Parathyroid adenoma (tissue), 2 donors: ENCODE measurements at regions not wholly inside any gene's neighbourhood (a gene's known extent, or its start where the extent isn't known, plus 50 kb on each side); places are given as distances from the start of the nearest gene placed in this dataset.
"Not testable (repeated sequence)": the region's sequence is repeated elsewhere in the genome, so short reads cannot be mapped to it uniquely, and the experiment has no call there.

Experiments used
- H2AFZ ChIP-seq: fragments of 300-600 bp; sonication (generic); one replicate; pipeline ENCODE4 v1.7.0; 2017; ENCODE audit warnings: antibody characterized with exemption, mild to moderate bottlenecking
- H3K27ac ChIP-seq: fragments of 300-600 bp; sonication (generic); one replicate; pipeline ENCODE4 v1.7.0; 2017
- H3K27me3 ChIP-seq: fragments of 300-600 bp; sonication (generic); one replicate; pipeline ENCODE4 v1.7.0; 2017; ENCODE audit warnings: low read length; ENCODE audit not compliant: control insufficient read depth, insufficient read depth
- H3K36me3 ChIP-seq: fragments of 300-600 bp; sonication (generic); one replicate; pipeline ENCODE4 v1.7.0; 2017; ENCODE audit warnings: low read length; ENCODE audit not compliant: control insufficient read depth, insufficient read depth
- H3K4me1 ChIP-seq: fragments of 300-600 bp; sonication (generic); one replicate; pipeline ENCODE4 v1.7.0; 2017; ENCODE audit warnings: control low read depth
- H3K4me2 ChIP-seq: fragments of 300-600 bp; sonication (generic); one replicate; pipeline ENCODE4 v1.7.0; 2017; ENCODE audit warnings: low read length
- H3K4me3 ChIP-seq: fragments of 300-600 bp; sonication (generic); one replicate; pipeline ENCODE4 v1.7.0; 2017; ENCODE audit warnings: low read depth, low read length
- H3K79me2 ChIP-seq: fragments of 300-600 bp; sonication (generic); one replicate; pipeline ENCODE4 v1.7.0; 2017; ENCODE audit warnings: control low read depth
- H3K9ac ChIP-seq: fragments of 300-600 bp; sonication (generic); one replicate; pipeline ENCODE4 v1.7.0; 2017; ENCODE audit warnings: mild to moderate bottlenecking
- H3K9me3 ChIP-seq: fragments of 300-600 bp; sonication (generic); one replicate; pipeline ENCODE4 v1.7.0; 2017; ENCODE audit warnings: low read length; ENCODE audit not compliant: control insufficient read depth
- CTCF ChIP-seq: fragments of 300-600 bp; sonication (generic); IDR thresholded peaks from one replicate; pipeline ENCODE4 v1.7.0; 2017; ENCODE audit warnings: antibody characterized with exemption, mild to moderate bottlenecking
- donor health status: primary hyperparathyroidism.

GRCh38 chr1:233750139-233750538 lies 136.2 kb downstream of the KCNK1 start:
- Histone ChIP-seq H3K4me3 (no peak overlapping the region), H3K27me3 (no peaks in the 10 kb centered on the region), H3K36me3 (no peaks in the 10 kb centered on the region), H3K9me3 (no peaks in the 10 kb centered on the region), H2AFZ (no peak overlapping the region), H3K79me2 (no peaks in the 10 kb centered on the region), H3K4me2 (no peak overlapping the region), H3K9ac (no peak overlapping the region), H3K27ac (no peak overlapping the region), H3K4me1 (no peaks in the 10 kb centered on the region)
- no peak for TF ChIP-seq CTCF

- Histone ChIP-seq H3K4me1 (no peaks in the 10 kb centered on the region), H3K27me3 (no peaks in the 10 kb centered on the region), H3K9me3 (no peaks in the 10 kb centered on the region), H3K4me2 (no peak overlapping the region), H3K4me3 (no peak overlapping the region), H3K9ac (no peak overlapping the region), H3K79me2 (no peaks in the 10 kb centered on the region), H2AFZ (no peak overlapping the region), H3K27ac (no peak overlapping the region), H3K36me3 (no peaks in the 10 kb centered on the region)
- no peak for TF ChIP-seq CTCF
These were observed 144.8 kb upstream of the SLC35F3 start for GRCh38 chr1:233759665-233760064.

GRCh38 chr1:233764304-233764703 lies 140.2 kb upstream of the SLC35F3 start:
- H3K9me3 ChIP-seq, H3K27ac ChIP-seq, H3K9ac ChIP-seq, H2AFZ ChIP-seq, H3K4me2 ChIP-seq, H3K4me1 ChIP-seq, H3K36me3 ChIP-seq, H3K4me3 ChIP-seq, H3K27me3 ChIP-seq, H3K79me2 ChIP-seq: not testable (repeated sequence)

GRCh38 chr1:233777566-233777965 lies 126.9 kb upstream of the SLC35F3 start:
- Histone ChIP-seq H3K9ac (no peak overlapping the region), H3K4me2 (no peak overlapping the region), H3K36me3 (no peaks in the 10 kb centered on the region), H3K79me2 (no peaks in the 10 kb centered on the region), H3K4me3 (no peak overlapping the region), H3K27ac (no peak overlapping the region), H2AFZ (no peak overlapping the region), H3K27me3 (no peaks in the 10 kb centered on the region), H3K4me1 (no peaks in the 10 kb centered on the region), H3K9me3 (peaks cover 5% of the 10 kb centered on the region)
- TF ChIP-seq CTCF = no peak

GRCh38 chr1:233780049-233780448 lies 124.4 kb upstream of the SLC35F3 start:
- no peak overlapping the region for H2AFZ ChIP-seq
- H3K4me1 ChIP-seq = no peaks in the 10 kb centered on the region
- H3K9me3 ChIP-seq = peaks cover 5% of the 10 kb centered on the region
- no peak overlapping the region for H3K4me2 ChIP-seq
- TF ChIP-seq CTCF = no peak
- H3K9ac ChIP-seq = no peak overlapping the region
- H3K27me3 ChIP-seq = no peaks in the 10 kb centered on the region
- H3K4me3 ChIP-seq = no peak overlapping the region
- no peaks in the 10 kb centered on the region for H3K36me3 ChIP-seq
- H3K27ac ChIP-seq = no peak overlapping the region
- no peaks in the 10 kb centered on the region for H3K79me2 ChIP-seq
